HEK293 (cell line): ENCODE measurements at regions not wholly inside any gene's neighbourhood (a gene's known extent, or its start where the extent isn't known, plus 50 kb on each side); places are given as distances from the start of the nearest gene placed in this dataset.

Experiments
- CTCF ChIA-PET: fragments of 350-600 bp; formaldehyde crosslinking; extraction: SDS; loops from one replicate; lab custom pipeline; 2021; ENCODE audit warnings: antibody characterized with exemption; lab: Yijun Ruan, JAX
- POLR2A ChIA-PET: fragments of 300-600 bp; formaldehyde crosslinking; extraction: SDS; loops from one replicate; lab custom pipeline; 2020; ENCODE audit warnings: antibody characterized with exemption, inconsistent platforms; lab: Yijun Ruan, JAX
- H3K27ac ChIP-seq: fragments of 200-500 bp; sonication (Bioruptor generic); 2 replicates; pipeline ENCODE4 v1.5.1; 2014; ENCODE audit warnings: low read depth, low read length, control low read depth, inconsistent platforms; ENCODE audit errors: extremely low read depth
- H3K36me3 ChIP-seq, 2 experiments: fragments of 200-500 bp in 1 of 2; sonication (Bioruptor generic) in 1 of 2; 1 replicate in 1 of 2; 2 replicates in 1 of 2; pipeline ENCODE4 v1.5.1; 2014 to 2017; ENCODE audit warnings: inconsistent platforms in 2 of 2, low read length in 2 of 2; ENCODE audit not compliant: control insufficient read depth in 2 of 2, insufficient read depth in 1 of 2
- H3K4me1 ChIP-seq: fragments of 200-500 bp; sonication (Bioruptor generic); 2 replicates; pipeline ENCODE4 v1.5.1; 2014; ENCODE audit warnings: mild to moderate bottlenecking, low read length, inconsistent platforms; ENCODE audit not compliant: control insufficient read depth, insufficient read depth
- H3K4me3 ChIP-seq: 2 replicates; pipeline ENCODE4 v1.5.1; 2011; ENCODE audit warnings: low read depth, mild to moderate bottlenecking, control low read depth, low read length, moderate library complexity
- H3K9me3 ChIP-seq: fragments of 200-500 bp; sonication (Bioruptor generic); 2 replicates; pipeline ENCODE4 v1.5.1; 2014; ENCODE audit warnings: low read depth, low read length, inconsistent platforms; ENCODE audit not compliant: control insufficient read depth, insufficient read depth
- GFI1B ChIP-seq: fragments of 450-650 bp; formaldehyde crosslinking; IDR thresholded peaks from 2 replicates; pipeline ENCODE4 v1.5.1; 2016; ENCODE audit warnings: missing biosample characterization, missing genetic modification characterization
- KLF1 ChIP-seq: fragments of 450-650 bp; formaldehyde crosslinking; IDR thresholded peaks from 2 replicates; pipeline ENCODE4 v1.5.1; 2016; ENCODE audit warnings: missing biosample characterization, missing genetic modification characterization
- PBX3 ChIP-seq: sonication (generic); formaldehyde crosslinking; IDR thresholded peaks from 2 replicates; pipeline ENCODE4 v1.8.1; 2022; ENCODE audit warnings: mild to moderate bottlenecking, moderate library complexity, missing genetic modification reagents
- ZBTB1 ChIP-seq: fragments of 450-650 bp; formaldehyde crosslinking; IDR thresholded peaks from 2 replicates; pipeline ENCODE4 v1.5.1; 2016; ENCODE audit warnings: missing biosample characterization, missing genetic modification characterization
- ZFP37 ChIP-seq: fragments of 450-650 bp; formaldehyde crosslinking; IDR thresholded peaks from 2 replicates; pipeline ENCODE4 v1.5.1; 2016; ENCODE audit warnings: missing biosample characterization, missing genetic modification characterization
- ZNF114 ChIP-seq: fragments of 450-650 bp; formaldehyde crosslinking; IDR thresholded peaks from 2 replicates; pipeline ENCODE4 v1.5.0; 2017; ENCODE audit warnings: missing biosample characterization, missing genetic modification characterization
- ZNF19 ChIP-seq: fragments of 450-650 bp; formaldehyde crosslinking; IDR thresholded peaks from 2 replicates; pipeline ENCODE4; 2016; ENCODE audit warnings: missing biosample characterization, missing genetic modification characterization, low read depth
- ZNF350 ChIP-seq: fragments of 450-650 bp; formaldehyde crosslinking; IDR thresholded peaks from 2 replicates; pipeline ENCODE4 v1.5.0; 2017; ENCODE audit warnings: missing biosample characterization, mild to moderate bottlenecking, missing genetic modification characterization
- ZNF488 ChIP-seq: fragments of 450-650 bp; formaldehyde crosslinking; IDR thresholded peaks from 2 replicates; pipeline ENCODE4 v1.5.1; 2016; ENCODE audit warnings: missing biosample characterization, missing genetic modification characterization
- ZNF549 ChIP-seq: fragments of 450-650 bp; IDR thresholded peaks from 2 replicates; pipeline ENCODE4 v1.5.1; 2018; ENCODE audit warnings: missing biosample characterization, missing genetic modification characterization, mild to moderate bottlenecking, inconsistent platforms, moderate library complexity
- ZNF585B ChIP-seq: fragments of 450-650 bp; formaldehyde crosslinking; IDR thresholded peaks from 2 replicates; pipeline ENCODE4 v1.5.1; 2016; ENCODE audit warnings: missing biosample characterization, missing genetic modification characterization
- ZNF600 ChIP-seq: fragments of 450-650 bp; formaldehyde crosslinking; IDR thresholded peaks from 2 replicates; pipeline ENCODE4 v1.5.1; 2016; ENCODE audit warnings: missing biosample characterization, missing genetic modification characterization
- ZNF670 ChIP-seq: fragments of 450-650 bp; formaldehyde crosslinking; IDR thresholded peaks from 2 replicates; pipeline ENCODE4 v1.5.1; 2016; ENCODE audit warnings: missing biosample characterization, missing genetic modification characterization, low read depth
- ZNF747 ChIP-seq: fragments of 450-650 bp; formaldehyde crosslinking; IDR thresholded peaks from 2 replicates; pipeline ENCODE4 v1.5.1; 2016; ENCODE audit warnings: missing biosample characterization, missing genetic modification characterization
- ZNF768 ChIP-seq: fragments of 450-650 bp; formaldehyde crosslinking; IDR thresholded peaks from 2 replicates; pipeline ENCODE4 v1.5.1; 2018; ENCODE audit warnings: missing biosample characterization, mild to moderate bottlenecking, missing genetic modification characterization
- ZNF792 ChIP-seq: fragments of 450-650 bp; formaldehyde crosslinking; IDR thresholded peaks from 2 replicates; pipeline ENCODE4 v1.5.1; 2016; ENCODE audit warnings: missing biosample characterization, missing genetic modification characterization
- ZXDB ChIP-seq: fragments of 450-650 bp; formaldehyde crosslinking; IDR thresholded peaks from 2 replicates; pipeline ENCODE4 v1.5.1; 2016; ENCODE audit warnings: missing biosample characterization, missing genetic modification characterization

GRCh38 chr5:41575110-41575779 is 64.8 kb upstream of the PLCXD3 start:
- no peak overlapping the region for H3K27ac ChIP-seq
- POLR2A ChIA-PET, result no interaction called here

GRCh38 chr5:41574391-41574790 is 64.0 kb upstream of the PLCXD3 start:
- no peaks in the 10 kb centered on the region for H3K36me3 ChIP-seq
- H3K27ac ChIP-seq, result no peak overlapping the region
- ChIA-PET CTCF (no interaction called here), POLR2A (no interaction called here)
- TF ChIP-seq ZFP37 (tag by site-specific recombination), result no peak
- TF ChIP-seq ZNF488 (tag by site-specific recombination), result no peak
- TF ChIP-seq ZNF670, result no peak
- TF ChIP-seq PBX3 (CRISPR knock-in tag), result no peak
- no peak for TF ChIP-seq ZNF114 (tag by site-specific recombination)
- TF ChIP-seq GFI1B (tag by site-specific recombination), result no peak
- no peak for TF ChIP-seq ZNF585B (tag by site-specific recombination)
- no peak for TF ChIP-seq ZNF768 (tag by site-specific recombination)
- TF ChIP-seq ZNF747, result no peak
- no peak for TF ChIP-seq ZBTB1
- H3K4me3 ChIP-seq, result no peak overlapping the region
- no peaks in the 10 kb centered on the region for H3K4me1 ChIP-seq
- H3K9me3 ChIP-seq, result no peaks in the 10 kb centered on the region

More at GRCh38 chr5:41575110-41575779, 64.8 kb upstream of the PLCXD3 start:
- Histone ChIP-seq H3K4me3 (no peak overlapping the region), H3K9me3 (no peaks in the 10 kb centered on the region), H3K4me1 (no peaks in the 10 kb centered on the region), H3K36me3 (no peaks in the 10 kb centered on the region)
- CTCF ChIA-PET, result no interaction called here
- no peak for TF ChIP-seq KLF1
- no peak for TF ChIP-seq ZNF792 (tag by site-specific recombination)
- TF ChIP-seq ZNF600 (tag by site-specific recombination), result no peak
- TF ChIP-seq ZNF549, result no peak
- TF ChIP-seq ZNF350 (tag by site-specific recombination), result no peak
- TF ChIP-seq ZXDB (tag by site-specific recombination), result no peak
- TF ChIP-seq ZNF19 (tag by site-specific recombination), result no peak
